GM12873 (cell line): ENCODE measurements at regions not wholly inside any gene's neighbourhood (a gene's known extent, or its start where the extent isn't known, plus 50 kb on each side); places are given as distances from the start of the nearest gene placed in this dataset.

Experiments used
- TF ChIP-seq, protein P1 (sequence below): IDR thresholded peaks from 2 replicates; pipeline ENCODE4 v1.5.1; 2012; ENCODE audit warnings: low read depth, mild to moderate bottlenecking, moderate library complexity, low read length, control low read depth; ENCODE audit not compliant: insufficient read depth; ENCODE audit errors: missing control alignments

DNA sequence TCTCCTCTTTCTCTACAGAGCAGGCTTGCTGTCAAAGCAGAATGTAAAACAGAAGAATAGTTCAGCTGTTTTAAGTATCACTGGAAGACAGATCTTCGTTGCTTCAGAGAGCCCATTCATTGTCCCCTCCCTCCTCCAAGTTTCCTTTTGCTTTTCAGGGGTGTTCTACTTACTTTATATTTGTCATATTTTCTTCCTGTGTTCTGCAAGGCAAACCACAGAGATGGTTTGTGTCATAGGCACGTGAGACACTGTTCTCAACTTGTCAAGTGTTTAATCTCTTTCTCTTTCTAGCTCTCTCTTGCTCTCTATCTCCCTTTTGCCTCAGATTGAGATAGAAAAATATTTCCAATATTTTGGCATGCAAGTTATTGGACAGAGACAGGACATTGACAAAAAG is 228.9 kb upstream of the DEFB112 start:
- TF ChIP-seq, protein P1, sequence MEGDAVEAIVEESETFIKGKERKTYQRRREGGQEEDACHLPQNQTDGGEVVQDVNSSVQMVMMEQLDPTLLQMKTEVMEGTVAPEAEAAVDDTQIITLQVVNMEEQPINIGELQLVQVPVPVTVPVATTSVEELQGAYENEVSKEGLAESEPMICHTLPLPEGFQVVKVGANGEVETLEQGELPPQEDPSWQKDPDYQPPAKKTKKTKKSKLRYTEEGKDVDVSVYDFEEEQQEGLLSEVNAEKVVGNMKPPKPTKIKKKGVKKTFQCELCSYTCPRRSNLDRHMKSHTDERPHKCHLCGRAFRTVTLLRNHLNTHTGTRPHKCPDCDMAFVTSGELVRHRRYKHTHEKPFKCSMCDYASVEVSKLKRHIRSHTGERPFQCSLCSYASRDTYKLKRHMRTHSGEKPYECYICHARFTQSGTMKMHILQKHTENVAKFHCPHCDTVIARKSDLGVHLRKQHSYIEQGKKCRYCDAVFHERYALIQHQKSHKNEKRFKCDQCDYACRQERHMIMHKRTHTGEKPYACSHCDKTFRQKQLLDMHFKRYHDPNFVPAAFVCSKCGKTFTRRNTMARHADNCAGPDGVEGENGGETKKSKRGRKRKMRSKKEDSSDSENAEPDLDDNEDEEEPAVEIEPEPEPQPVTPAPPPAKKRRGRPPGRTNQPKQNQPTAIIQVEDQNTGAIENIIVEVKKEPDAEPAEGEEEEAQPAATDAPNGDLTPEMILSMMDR, result no peak

DNA sequence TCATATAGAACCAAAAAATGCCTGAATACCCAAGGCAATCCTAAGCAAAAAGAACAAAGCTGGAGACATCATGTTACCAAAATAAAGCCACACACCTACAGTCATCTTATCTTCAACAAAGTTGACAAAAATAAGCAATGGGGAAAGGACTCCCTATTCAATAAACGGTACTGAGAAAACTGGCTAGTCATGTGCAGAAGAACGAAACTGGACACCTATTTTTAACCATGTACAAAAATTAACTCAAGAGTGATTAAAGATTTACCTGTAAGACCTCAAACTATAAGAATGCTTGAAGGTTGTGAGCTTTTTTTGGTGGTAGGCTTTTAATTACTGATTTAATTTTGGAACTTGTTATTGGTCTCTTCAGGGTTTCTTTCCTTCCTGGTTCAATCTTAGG is 236.0 kb upstream of the DEFB112 start:
- TF ChIP-seq, protein P1, result no peak

DNA sequence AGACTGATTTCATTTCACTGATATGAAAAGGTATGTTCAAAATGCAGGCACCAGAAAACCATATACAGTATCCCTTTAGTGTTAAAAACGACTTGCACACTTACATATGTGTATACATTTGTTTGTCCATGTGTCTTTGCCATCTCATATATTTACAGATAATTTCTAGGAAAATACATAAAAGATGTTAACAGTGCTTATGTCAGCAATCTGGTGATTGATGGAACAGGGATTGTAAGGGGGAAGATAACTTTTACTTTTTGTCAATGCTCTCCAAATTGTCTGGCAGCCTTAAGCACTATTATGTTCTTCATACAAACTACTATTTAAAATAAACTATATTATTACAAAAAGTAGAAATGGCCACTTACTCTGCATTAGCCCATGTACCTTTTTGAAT is 238.5 kb upstream of the DEFB112 start:
- TF ChIP-seq, protein P1, result no peak

DNA sequence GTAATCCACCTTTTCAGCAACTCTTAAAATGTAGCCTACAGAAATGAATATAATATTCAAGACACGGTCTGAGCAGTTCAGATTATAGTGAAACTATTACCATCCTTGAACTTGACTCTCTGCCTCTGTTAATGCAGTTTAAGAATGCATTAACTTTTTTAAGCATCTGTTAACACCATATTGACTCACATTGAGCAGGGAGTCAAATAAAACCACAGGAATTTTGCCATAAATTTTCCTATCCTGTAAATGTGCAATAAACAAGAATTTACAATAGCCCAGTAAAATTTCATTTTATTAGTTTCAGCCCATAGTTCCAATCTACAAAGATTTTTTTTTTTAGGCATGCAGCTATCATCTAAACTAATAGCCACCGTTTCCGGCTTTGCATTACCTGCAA is 239.2 kb upstream of the DEFB112 start:
- TF ChIP-seq, protein P1, result no peak

DNA sequence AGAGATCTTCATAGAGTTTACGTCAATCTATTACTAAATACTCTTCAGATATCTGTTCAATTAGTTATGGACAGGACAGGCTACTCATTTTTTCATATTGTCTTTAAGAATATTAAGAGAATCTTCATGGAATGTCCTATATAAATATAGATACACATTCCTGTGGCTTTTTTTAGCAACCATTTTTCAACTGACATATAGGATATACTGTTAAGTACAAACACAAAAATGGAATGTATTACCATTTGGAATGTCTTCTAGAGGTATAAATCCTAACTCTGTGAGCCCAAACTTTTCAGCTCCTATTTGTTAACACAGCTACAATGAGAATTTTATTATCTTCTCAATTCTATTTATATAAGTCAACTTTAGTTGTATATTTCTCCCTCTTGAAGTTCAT is 239.6 kb upstream of the DEFB112 start:
- TF ChIP-seq, protein P1, result no peak

DNA sequence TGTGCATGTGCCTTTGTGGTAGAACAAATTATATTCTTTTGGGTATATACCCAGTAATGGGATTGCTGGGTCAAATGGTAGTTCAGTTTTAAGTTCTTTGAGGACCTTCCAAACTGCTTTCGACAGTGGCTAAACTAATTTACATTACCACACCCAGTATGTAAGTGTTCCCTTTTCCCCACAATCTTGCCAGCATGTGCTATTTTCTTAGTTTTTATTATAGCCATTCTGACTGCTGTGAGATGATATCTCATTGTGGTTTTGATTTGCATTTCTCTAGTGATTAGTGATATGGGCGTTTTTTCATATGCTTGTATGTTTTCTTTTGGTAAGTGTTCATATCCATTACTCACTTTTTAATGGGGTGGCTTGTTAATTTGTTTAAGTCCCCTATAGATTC is 251.6 kb upstream of the DEFB112 start:
- TF ChIP-seq, protein P1, result no peak

DNA sequence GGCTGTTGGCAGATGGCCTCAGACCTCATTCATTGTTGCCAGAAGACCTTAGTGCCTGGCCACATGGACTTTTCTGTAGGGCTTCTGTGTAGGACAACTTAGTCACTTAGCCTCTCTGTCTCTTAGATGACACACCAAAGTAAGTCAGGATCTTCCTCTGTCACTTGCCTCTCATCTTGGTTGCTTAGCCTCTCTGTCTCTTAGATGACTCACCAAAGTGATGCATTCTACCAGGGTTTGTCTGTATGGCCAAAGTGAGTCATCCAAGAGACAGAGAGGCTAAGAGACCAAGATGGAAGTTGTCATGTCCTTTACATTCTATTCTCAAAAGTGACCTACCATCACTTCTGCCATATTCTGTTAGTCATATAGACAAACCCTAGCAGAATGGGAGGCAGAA is 255.9 kb upstream of the DEFB112 start:
- TF ChIP-seq, protein P1, result no peak
